ENCODE measurements at regions not wholly inside any gene's neighbourhood (a gene's known extent, or its start where the extent isn't known, plus 50 kb on each side); places are given as distances from the start of the nearest gene placed in this dataset.
"Not testable (repeated sequence)": the region's sequence is repeated elsewhere in the genome, so short reads cannot be mapped to it uniquely, and the experiment has no call there.

DNA sequence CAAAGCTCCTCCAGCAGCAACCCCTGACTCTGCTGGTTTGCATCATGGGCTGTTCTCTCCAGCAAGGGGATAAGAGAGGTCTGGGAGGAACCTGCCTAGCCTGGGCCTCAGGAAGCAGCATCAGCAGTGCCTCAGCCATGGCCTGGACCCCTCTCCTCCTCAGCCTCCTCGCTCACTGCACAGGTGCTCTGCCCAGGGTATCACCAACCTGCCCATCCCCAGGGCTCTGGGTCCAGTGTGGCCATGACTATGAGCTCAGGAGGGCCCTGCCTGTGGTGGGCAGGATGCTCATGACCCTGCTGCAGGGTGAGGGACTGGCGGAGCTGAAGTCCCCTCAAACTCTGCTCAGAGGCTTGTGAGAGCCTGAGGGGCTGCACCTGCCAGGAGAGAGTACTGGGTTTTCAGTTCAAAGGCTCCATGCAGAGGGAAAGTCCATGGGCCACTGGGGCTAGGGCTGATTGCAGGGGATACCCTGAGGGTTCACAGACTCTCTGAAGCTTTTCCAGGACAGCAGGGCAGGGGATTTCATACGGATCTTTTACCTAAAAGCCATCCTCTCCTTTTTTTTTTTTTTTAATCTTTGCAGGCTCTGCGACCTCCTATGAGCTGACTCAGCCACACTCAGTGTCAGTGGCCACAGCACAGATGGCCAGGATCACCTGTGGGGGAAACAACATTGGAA, 115.8 kb upstream of the IGLL5 start:
- ChIA-PET CTCF (interaction anchor here (1.2 kb wide), 1 partner anchor 16 kb away, joined by 3 read pairs; no protein-coding TSS in a partner anchor), POLR2A (ENCODE audit: low non-redundant PET) (no interaction called here)
- DNase-seq (ENCODE audit: low spot score), result no peak
- TF ChIP-seq, protein P1, sequence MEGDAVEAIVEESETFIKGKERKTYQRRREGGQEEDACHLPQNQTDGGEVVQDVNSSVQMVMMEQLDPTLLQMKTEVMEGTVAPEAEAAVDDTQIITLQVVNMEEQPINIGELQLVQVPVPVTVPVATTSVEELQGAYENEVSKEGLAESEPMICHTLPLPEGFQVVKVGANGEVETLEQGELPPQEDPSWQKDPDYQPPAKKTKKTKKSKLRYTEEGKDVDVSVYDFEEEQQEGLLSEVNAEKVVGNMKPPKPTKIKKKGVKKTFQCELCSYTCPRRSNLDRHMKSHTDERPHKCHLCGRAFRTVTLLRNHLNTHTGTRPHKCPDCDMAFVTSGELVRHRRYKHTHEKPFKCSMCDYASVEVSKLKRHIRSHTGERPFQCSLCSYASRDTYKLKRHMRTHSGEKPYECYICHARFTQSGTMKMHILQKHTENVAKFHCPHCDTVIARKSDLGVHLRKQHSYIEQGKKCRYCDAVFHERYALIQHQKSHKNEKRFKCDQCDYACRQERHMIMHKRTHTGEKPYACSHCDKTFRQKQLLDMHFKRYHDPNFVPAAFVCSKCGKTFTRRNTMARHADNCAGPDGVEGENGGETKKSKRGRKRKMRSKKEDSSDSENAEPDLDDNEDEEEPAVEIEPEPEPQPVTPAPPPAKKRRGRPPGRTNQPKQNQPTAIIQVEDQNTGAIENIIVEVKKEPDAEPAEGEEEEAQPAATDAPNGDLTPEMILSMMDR (conservative IDR thresholded peaks at IDR 0.05; ENCODE audit: low read depth), result no peak
- no peak overlapping the region for H3K27ac ChIP-seq

DNA sequence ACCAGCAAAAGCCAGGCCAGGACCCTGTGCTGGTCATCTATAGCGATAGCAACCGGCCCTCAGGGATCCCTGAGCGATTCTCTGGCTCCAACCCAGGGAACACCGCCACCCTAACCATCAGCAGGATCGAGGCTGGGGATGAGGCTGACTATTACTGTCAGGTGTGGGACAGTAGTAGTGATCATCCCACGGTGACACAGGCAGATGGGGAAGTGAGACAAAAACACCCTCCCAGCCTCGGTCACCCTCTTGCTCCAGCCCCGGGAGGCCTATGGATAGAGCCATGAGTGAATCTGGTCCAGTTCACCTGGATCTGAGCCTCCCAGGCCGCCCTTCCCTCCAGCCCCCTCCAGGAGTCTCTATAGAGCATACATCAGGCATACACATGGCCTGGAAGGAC, 115.2 kb upstream of the IGLL5 start:
- ChIA-PET POLR2A (ENCODE audit: low non-redundant PET) (no interaction called here), CTCF (no interaction called here)
- H3K27ac ChIP-seq, result no peak overlapping the region
- DNase-seq (ENCODE audit: low spot score), result no peak
- TF ChIP-seq, protein P1 (conservative IDR thresholded peaks at IDR 0.05; ENCODE audit: low read depth), result no peak

DNA sequence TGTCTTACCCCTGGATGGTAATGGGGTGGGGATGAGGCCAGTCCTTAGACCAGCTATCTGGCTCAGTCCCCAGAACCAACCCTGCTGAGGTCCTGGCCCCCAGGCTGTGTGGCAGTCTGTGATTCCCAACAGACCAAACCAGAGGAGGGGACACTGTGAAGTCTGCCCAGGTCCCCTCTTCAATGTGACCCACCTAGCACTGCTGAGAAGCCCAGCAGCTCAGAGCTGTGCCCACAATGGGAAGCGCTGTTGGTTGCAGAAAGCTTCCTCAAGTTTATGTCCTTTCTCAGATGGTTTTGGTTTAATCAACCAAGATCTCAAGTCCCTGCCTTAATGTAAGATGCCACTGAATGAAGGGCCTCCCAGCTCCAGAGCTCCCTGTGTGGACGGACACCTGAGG, 114.7 kb upstream of the IGLL5 start:
- POLR2A ChIA-PET (ENCODE audit: low non-redundant PET), result no interaction called here
- TF ChIP-seq, protein P1 (conservative IDR thresholded peaks at IDR 0.05; ENCODE audit: low read depth), result no peak
- no peak for DNase-seq (ENCODE audit: low spot score)
- CTCF ChIA-PET, result no interaction called here
- H3K27ac ChIP-seq, result no peak overlapping the region

DNA sequence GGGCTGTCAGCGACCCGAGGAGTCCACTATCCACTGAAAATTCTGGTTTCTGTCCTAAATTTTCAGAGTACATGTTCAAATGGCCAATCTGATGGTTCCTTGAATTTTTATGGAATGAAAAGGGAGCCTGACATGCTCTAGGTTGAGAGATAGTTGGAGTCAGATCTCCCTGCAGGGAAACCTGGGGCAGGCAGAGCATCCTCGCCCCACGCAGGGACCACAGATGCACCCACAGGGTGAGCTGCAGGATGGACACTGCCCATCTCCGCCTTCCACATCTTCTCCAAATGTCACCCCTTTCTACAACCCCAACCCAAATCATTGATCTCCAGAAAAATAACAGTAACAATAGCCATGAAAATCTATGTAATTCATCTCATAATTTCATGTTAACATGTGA, 114.2 kb upstream of the IGLL5 start:
- ChIA-PET CTCF (no interaction called here), POLR2A (ENCODE audit: low non-redundant PET) (no interaction called here)
- no peak for DNase-seq (ENCODE audit: low spot score)
- no peak overlapping the region for H3K27ac ChIP-seq
- TF ChIP-seq, protein P1 (conservative IDR thresholded peaks at IDR 0.05; ENCODE audit: low read depth), result no peak

DNA sequence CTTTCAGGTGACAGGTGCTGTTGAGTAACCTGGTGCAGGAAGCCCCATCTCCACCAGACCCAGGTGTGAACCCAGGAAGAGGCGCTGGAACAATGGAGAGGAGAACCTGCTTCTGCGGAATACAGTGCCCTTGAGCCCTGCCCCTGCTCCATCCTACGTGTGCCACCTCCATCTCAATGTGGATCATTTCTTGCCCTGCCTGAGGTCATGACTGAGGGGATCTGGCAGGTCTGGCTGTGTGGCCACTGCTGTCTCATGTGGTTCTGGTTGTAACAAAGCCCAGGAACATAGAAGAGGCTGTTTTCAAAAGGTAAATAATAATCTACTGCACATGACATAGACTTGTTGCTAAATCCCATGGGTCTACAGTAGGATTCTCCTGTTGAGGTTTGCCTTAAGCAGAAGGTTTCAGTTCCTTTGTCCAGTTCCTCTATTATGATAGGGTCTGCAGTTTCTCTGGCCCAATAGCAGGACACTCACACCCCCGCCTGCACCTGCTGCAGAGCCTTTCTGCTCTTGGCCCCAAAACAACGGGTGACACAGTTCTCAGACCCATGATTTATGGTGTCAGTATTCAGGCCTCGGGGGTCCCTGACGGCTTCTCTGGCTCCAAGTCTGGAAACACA, 113.5 kb upstream of the IGLL5 start:
- POLR2A ChIA-PET (ENCODE audit: low non-redundant PET), result no interaction called here
- H3K27ac ChIP-seq, result no peak overlapping the region
- no peak for DNase-seq (ENCODE audit: low spot score)
- TF ChIP-seq, protein P1 (conservative IDR thresholded peaks at IDR 0.05; ENCODE audit: low read depth), result no peak
- CTCF ChIA-PET, result no interaction called here

DNA sequence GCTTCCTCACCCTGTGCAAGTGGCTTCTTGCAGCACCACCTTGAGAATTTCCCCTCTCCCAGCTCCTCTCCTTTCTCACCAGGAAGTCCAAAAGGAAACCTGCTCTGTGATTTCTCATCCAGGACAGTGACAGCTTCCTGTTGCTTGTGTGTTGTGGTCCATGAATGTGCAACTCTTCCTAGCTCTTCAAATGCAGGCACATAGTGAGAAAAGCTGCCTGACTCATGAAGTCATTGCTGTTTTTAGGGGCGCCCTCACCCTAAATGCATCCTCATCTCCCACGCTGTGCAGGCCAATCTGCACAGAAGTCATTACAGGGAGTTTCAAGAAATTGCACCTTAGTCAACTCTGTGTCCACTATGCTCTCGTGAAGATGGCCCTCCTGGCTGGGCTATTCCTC, 112.9 kb upstream of the IGLL5 start:
- POLR2A ChIA-PET (ENCODE audit: low non-redundant PET); H3K27ac ChIP-seq; CTCF ChIA-PET; DNase-seq (ENCODE audit: low spot score): not testable (repeated sequence)

DNA sequence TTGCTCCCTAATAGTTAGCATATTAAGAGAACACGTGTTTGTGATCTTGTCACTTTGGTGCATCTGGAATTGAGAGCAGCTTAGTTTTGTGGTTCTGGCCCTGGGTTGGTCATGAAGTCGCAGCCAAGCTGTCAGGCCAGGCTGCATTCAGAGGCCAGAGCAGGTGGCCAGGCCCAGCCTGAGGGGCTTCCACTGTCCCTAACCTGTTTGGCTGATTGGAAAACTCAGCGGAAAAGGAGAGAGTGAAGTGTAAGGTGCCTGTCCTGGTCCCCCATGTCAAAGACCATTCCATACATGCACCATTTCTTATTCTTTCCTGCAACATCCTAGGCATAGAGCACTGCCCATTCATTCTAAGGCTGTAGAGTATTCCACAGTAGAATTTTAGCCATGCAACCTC, 111.5 kb upstream of the IGLL5 start:
- CTCF ChIA-PET, result no interaction called here
- no peak overlapping the region for H3K27ac ChIP-seq
- POLR2A ChIA-PET (ENCODE audit: low non-redundant PET), result no interaction called here
- no peak for DNase-seq (ENCODE audit: low spot score)
- TF ChIP-seq, protein P1 (conservative IDR thresholded peaks at IDR 0.05; ENCODE audit: low read depth), result no peak

All from RWPE1 (cell line).